PFSK-1 (cell line): ENCODE measurements at regions not wholly inside any gene's neighbourhood (a gene's known extent, or its start where the extent isn't known, plus 50 kb on each side); places are given as distances from the start of the nearest gene placed in this dataset.

Source experiments
- FOXP2 ChIP-seq: optimal IDR thresholded peaks from 2 replicates; pipeline ENCODE3; 2011; ENCODE audit warnings: borderline replicate concordance, control low read depth, inconsistent platforms; ENCODE audit not compliant: insufficient read depth; ENCODE audit errors: extremely low read length, extremely low read depth
- POLR2AphosphoS5 ChIP-seq: IDR thresholded peaks from 2 replicates; pipeline ENCODE4 v1.6.1; 2012; ENCODE audit warnings: low read depth, mild to moderate bottlenecking, control low read depth, low read length, moderate library complexity
- REST ChIP-seq, 2 experiments: IDR thresholded peaks; 2 replicates each; pipeline versions ENCODE4 v1.6.1 to v1.8.0; 2011 to 2012; ENCODE audit warnings: low read depth in 2 of 2, low read length in 2 of 2, control low read depth in 1 of 2, inconsistent platforms in 1 of 2, mild to moderate bottlenecking in 1 of 2, moderate library complexity in 1 of 2; ENCODE audit not compliant: insufficient read depth in 1 of 2
- SIN3A ChIP-seq: IDR thresholded peaks from 2 replicates; pipeline ENCODE4 v1.6.1; 2012; ENCODE audit warnings: mild to moderate bottlenecking, low read length, moderate library complexity, borderline replicate concordance; ENCODE audit not compliant: insufficient read depth
- TAF1 ChIP-seq: IDR thresholded peaks from 2 replicates; pipeline ENCODE4 v1.6.1; 2012; ENCODE audit warnings: low read length, control low read depth, borderline replicate concordance; ENCODE audit not compliant: insufficient read depth

DNA sequence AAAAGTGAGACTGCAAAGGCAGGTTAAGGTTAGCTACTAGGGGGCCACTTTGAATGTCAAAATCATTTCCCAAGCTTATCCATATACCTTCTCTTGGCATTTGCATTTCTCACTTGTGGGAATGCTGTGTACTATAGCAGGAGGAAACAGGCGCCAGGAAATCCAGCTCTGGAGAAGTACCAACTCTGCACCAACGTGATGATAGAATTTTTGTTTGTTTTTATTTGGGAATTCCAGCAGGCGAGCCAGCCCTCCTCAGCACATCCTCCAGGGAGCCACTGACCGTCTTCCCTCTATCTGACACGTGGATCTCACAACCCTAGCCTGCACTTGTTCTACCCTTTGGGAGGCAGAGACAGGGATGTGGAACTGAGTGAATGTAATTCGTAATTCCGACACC lies 318.0 kb downstream of the ACTL7B start:
- no peak for TF ChIP-seq POLR2AphosphoS5
- TF ChIP-seq TAF1: no peak
- TF ChIP-seq SIN3A: no peak
- TF ChIP-seq REST (IDR thresholded peaks at IDR 0.05; ENCODE audit: insufficient read depth in 1 of 2, low read depth in 2 of 2, low read length in 2 of 2): no peak
- TF ChIP-seq FOXP2: no peak
